HG02678 (cell line): ENCODE measurements at regions not wholly inside any gene's neighbourhood (a gene's known extent, or its start where the extent isn't known, plus 50 kb on each side); places are given as distances from the start of the nearest gene placed in this dataset.
"Not testable (repeated sequence)": the region's sequence is repeated elsewhere in the genome, so short reads cannot be mapped to it uniquely, and the experiment has no call there.

Experiments used
- ATAC-seq: cut with Tn5 transposase; IDR thresholded peaks from one replicate; pipeline ENCODE4 v1.9.1; 2021; ENCODE audit warnings: mild to moderate bottlenecking, moderate library complexity; ENCODE audit not compliant: unreplicated experiment

GRCh38 chrX:63470506-63470905 is 119.4 kb upstream of the SPIN4 start:
- no peak for ATAC-seq

- ATAC-seq = no peak
Observed at GRCh38 chrX:63466690-63467089, 115.6 kb upstream of the SPIN4 start.

GRCh38 chrX:63458981-63459380 is 107.8 kb upstream of the SPIN4 start:
- ATAC-seq = no peak

- ATAC-seq = no peak
Observed at GRCh38 chrX:63453571-63453970, 102.4 kb upstream of the SPIN4 start.

GRCh38 chrX:63441717-63442116 is 90.6 kb upstream of the SPIN4 start:
- no peak for ATAC-seq

GRCh38 chrX:63439580-63439979 is 88.4 kb upstream of the SPIN4 start:
- ATAC-seq = no peak

- ATAC-seq = no peak
Observed at GRCh38 chrX:63436865-63437264, 85.7 kb upstream of the SPIN4 start.

GRCh38 chrX:63434665-63435064 is 83.5 kb upstream of the SPIN4 start:
- no peak for ATAC-seq

GRCh38 chrX:63434206-63434605 is 83.1 kb upstream of the SPIN4 start:
- ATAC-seq = no peak

GRCh38 chrX:63430026-63430425 is 78.9 kb upstream of the SPIN4 start:
- ATAC-seq = no peak

GRCh38 chrX:63428348-63428747 is 77.2 kb upstream of the SPIN4 start:
- ATAC-seq = no peak

GRCh38 chrX:63426519-63426918 is 75.4 kb upstream of the SPIN4 start:
- ATAC-seq = no peak

GRCh38 chrX:63424063-63424462 is 72.9 kb upstream of the SPIN4 start:
- no peak for ATAC-seq

- ATAC-seq = no peak
Observed at GRCh38 chrX:63421411-63421810, 70.3 kb upstream of the SPIN4 start.

- no peak for ATAC-seq
Observed at GRCh38 chrX:63418211-63418610, 67.1 kb upstream of the SPIN4 start.

- ATAC-seq = no peak
Observed at GRCh38 chrX:63417649-63418048, 66.5 kb upstream of the SPIN4 start.

GRCh38 chrX:63409934-63410333 is 58.8 kb upstream of the SPIN4 start:
- not testable (repeated sequence) for ATAC-seq

- no peak for ATAC-seq
Observed at GRCh38 chrX:63408050-63408449, 56.9 kb upstream of the SPIN4 start.

- ATAC-seq = no peak
Observed at GRCh38 chrX:63404332-63404731, 53.2 kb upstream of the SPIN4 start.

- ATAC-seq = no peak
Observed at GRCh38 chrX:63402106-63402505, 51.0 kb upstream of the SPIN4 start.
